Cardiac muscle cell (in vitro differentiated cells and primary cell): ENCODE measurements at regions not wholly inside any gene's neighbourhood (a gene's known extent, or its start where the extent isn't known, plus 50 kb on each side); places are given as distances from the start of the nearest gene placed in this dataset.

Experiments
- DNase-seq, 2 donors: peaks; one replicate each; pipeline versions ENCODE4 v3.0.0 to v3.0.0-alpha.2; 2010 to 2017; ENCODE audit warnings: low read depth in 1 of 2, low spot score in 1 of 2
- H3K27ac ChIP-seq: fragments of 200-600 bp; sonication (generic); 2 replicates; pipeline ENCODE4 v1.5.1; 2016
- H3K27me3 ChIP-seq: fragments of 200-600 bp; sonication (generic); 2 replicates; pipeline ENCODE4 v1.6.0; 2016; ENCODE audit warnings: control low read depth
- H3K36me3 ChIP-seq: fragments of 200-600 bp; sonication (generic); 2 replicates; pipeline ENCODE4 v1.5.1; 2016; ENCODE audit warnings: control low read depth
- H3K4me1 ChIP-seq: fragments of 200-600 bp; sonication (generic); 2 replicates; pipeline ENCODE4 v1.8.1; 2017; ENCODE audit warnings: low read depth, mild to moderate bottlenecking, mixed run types
- H3K4me3 ChIP-seq: fragments of 200-600 bp; sonication (generic); 2 replicates; pipeline ENCODE4 v1.5.1; 2016; ENCODE audit warnings: mild to moderate bottlenecking
- H3K9me3 ChIP-seq: fragments of 200-600 bp; sonication (generic); 2 replicates; pipeline ENCODE4 v1.5.1; 2017; ENCODE audit warnings: low read depth, mild to moderate bottlenecking, control low read depth
- CTCF ChIP-seq: IDR thresholded peaks from 2 replicates; pipeline ENCODE4 v1.5.1; 2012; ENCODE audit warnings: low read depth, mild to moderate bottlenecking, low read length

- peak overlapping the region; percentile 7 for H3K27ac ChIP-seq
- no peak overlapping the region for H3K4me3 ChIP-seq
- no peaks in the 10 kb centered on the region for H3K27me3 ChIP-seq
- no peak for TF ChIP-seq CTCF
- peaks cover 5% of the 10 kb centered on the region for H3K4me1 ChIP-seq
- H3K9me3 ChIP-seq: no peaks in the 10 kb centered on the region
- DNase-seq: no peak
- no peaks in the 10 kb centered on the region for H3K36me3 ChIP-seq
Measured at GRCh38 chr12:83767723-83768122, 1081.0 kb downstream of the TMTC2 start.

- no peak for TF ChIP-seq CTCF
- no peaks in the 10 kb centered on the region for H3K27me3 ChIP-seq
Measured at GRCh38 chr12:83763425-83763824, 1076.7 kb downstream of the TMTC2 start.

GRCh38 chr12:83759906-83760305 lies 1073.2 kb downstream of the TMTC2 start:
- no peaks in the 10 kb centered on the region for H3K27me3 ChIP-seq
- H3K4me3 ChIP-seq: no peak overlapping the region
- no peaks in the 10 kb centered on the region for H3K36me3 ChIP-seq
- no peak overlapping the region for H3K27ac ChIP-seq
- no peak for TF ChIP-seq CTCF
- no peaks in the 10 kb centered on the region for H3K4me1 ChIP-seq
- no peaks in the 10 kb centered on the region for H3K9me3 ChIP-seq
- no peak for DNase-seq

More at GRCh38 chr12:83763425-83763824, 1076.7 kb downstream of the TMTC2 start:
- no peak overlapping the region for H3K4me3 ChIP-seq
- DNase-seq: peak; percentile 5 to 57
- H3K4me1 ChIP-seq: no peaks in the 10 kb centered on the region
- no peaks in the 10 kb centered on the region for H3K36me3 ChIP-seq
- no peak overlapping the region for H3K27ac ChIP-seq
- no peaks in the 10 kb centered on the region for H3K9me3 ChIP-seq

GRCh38 chr12:83758888-83759631 lies 1072.4 kb downstream of the TMTC2 start:
- H3K27ac ChIP-seq: no peak overlapping the region

GRCh38 chr12:83753904-83754303 lies 1067.2 kb downstream of the TMTC2 start:
- H3K9me3 ChIP-seq: no peaks in the 10 kb centered on the region
- H3K36me3 ChIP-seq: no peaks in the 10 kb centered on the region
- H3K27ac ChIP-seq: no peak overlapping the region
- H3K27me3 ChIP-seq: no peaks in the 10 kb centered on the region
- no peak for TF ChIP-seq CTCF
- no peak for DNase-seq
- H3K4me1 ChIP-seq: no peaks in the 10 kb centered on the region
- H3K4me3 ChIP-seq: no peak overlapping the region

More at GRCh38 chr12:83758888-83759631, 1072.4 kb downstream of the TMTC2 start:
- Histone ChIP-seq H3K36me3 (no peaks in the 10 kb centered on the region), H3K4me3 (no peak overlapping the region), H3K9me3 (no peaks in the 10 kb centered on the region), H3K27me3 (no peaks in the 10 kb centered on the region), H3K4me1 (no peaks in the 10 kb centered on the region)
- TF ChIP-seq CTCF: no peak
- no peak for DNase-seq
